PC-3 (cell line): ENCODE measurements at regions not wholly inside any gene's neighbourhood (a gene's known extent, or its start where the extent isn't known, plus 50 kb on each side); places are given as distances from the start of the nearest gene placed in this dataset.
"Not testable (repeated sequence)": the region's sequence is repeated elsewhere in the genome, so short reads cannot be mapped to it uniquely, and the experiment has no call there.

Source experiments
- ATAC-seq: fragments of 200-7000 bp; cut with Tn5 transposase; 2 replicates; pipeline ENCODE4 v1.9.1; 2020; ENCODE audit warnings: mild to moderate bottlenecking, moderate library complexity
- BruUV-seq: library from RNA; stranded (reverse); fragments of 400-500 nt; replicated peaks from 2 replicates; lab custom pipeline; 2021; lab: Mats Ljungman, UMichigan
- CTCF ChIA-PET: fragments of 300-600 bp; sonication (Branson Sonifier 250); formaldehyde crosslinking; loops from one replicate; lab custom pipeline; 2022; ENCODE audit warnings: antibody characterized with exemption; lab: Charles Lee
- POLR2A ChIA-PET: fragments of 300-600 bp; sonication (Branson Sonifier 250); formaldehyde crosslinking; loops from one replicate; lab custom pipeline; 2022; ENCODE audit warnings: antibody characterized with exemption; ENCODE audit not compliant: unreplicated experiment; lab: Charles Lee
- DNase-seq: peaks from one replicate; pipeline ENCODE4 v3.0.0-alpha.2; 2015
- H2AFZ ChIP-seq: fragments of 300-600 bp; sonication (generic); 2 replicates; pipeline ENCODE4 v1.6.0; 2016; ENCODE audit warnings: antibody characterized with exemption, low read length
- H3F3A ChIP-seq: fragments of 300-600 bp; sonication (generic); one replicate; pipeline ENCODE4 v1.6.0; 2017; ENCODE audit warnings: antibody characterized with exemption, low read length, control low read depth, mild to moderate bottlenecking; ENCODE audit not compliant: unreplicated experiment
- H3K27ac ChIP-seq: fragments of 300-600 bp; sonication (generic); 2 replicates; pipeline ENCODE4 v1.5.1; 2016; ENCODE audit warnings: mild to moderate bottlenecking, low read length
- H3K27me3 ChIP-seq: fragments of 300-600 bp; sonication (generic); 2 replicates; pipeline ENCODE4 v1.6.1; 2016; ENCODE audit warnings: low read length, mixed read lengths
- H3K36me3 ChIP-seq: fragments of 300-600 bp; sonication (generic); 2 replicates; pipeline ENCODE4 v1.6.1; 2016; ENCODE audit warnings: low read depth, mixed run types, low read length, mixed read lengths
- H3K4me1 ChIP-seq: fragments of 300-600 bp; sonication (generic); 2 replicates; pipeline ENCODE4 v1.5.1; 2016; ENCODE audit warnings: low read length; ENCODE audit not compliant: insufficient read depth
- H3K4me2 ChIP-seq: fragments of 300-600 bp; sonication (generic); 2 replicates; pipeline ENCODE4 v1.6.0; 2016; ENCODE audit warnings: low read length
- H3K4me3 ChIP-seq: fragments of 300-600 bp; sonication (generic); 2 replicates; pipeline ENCODE4 v1.5.1; 2016; ENCODE audit warnings: mild to moderate bottlenecking, low read length, mixed read lengths
- H3K79me2 ChIP-seq: fragments of 300-600 bp; sonication (generic); 2 replicates; pipeline ENCODE4 v1.6.1; 2017; ENCODE audit warnings: low read length, mixed read lengths
- H3K9ac ChIP-seq: fragments of 300-600 bp; sonication (generic); 2 replicates; pipeline ENCODE4 v1.6.0; 2016; ENCODE audit warnings: mild to moderate bottlenecking, low read length
- H3K9me2 ChIP-seq: fragments of 300-600 bp; sonication (generic); replicated peaks from 2 replicates; pipeline ENCODE4 v1.6.1; 2016; ENCODE audit warnings: mixed run types, low read length, mixed read lengths
- H3K9me3 ChIP-seq: fragments of 300-600 bp; sonication (generic); 2 replicates; pipeline ENCODE4 v1.6.1; 2016; ENCODE audit warnings: low read length, mixed read lengths
- H4K20me1 ChIP-seq: fragments of 300-600 bp; sonication (generic); 2 replicates; pipeline ENCODE4 v1.6.1; 2016; ENCODE audit warnings: low read length, mixed read lengths
- EZH2 ChIP-seq: fragments of 300-600 bp; sonication (generic); IDR thresholded peaks from one replicate; pipeline ENCODE4 v1.6.1; 2017; ENCODE audit warnings: antibody characterized with exemption, mild to moderate bottlenecking, low read length; ENCODE audit not compliant: unreplicated experiment
- EZH2phosphoT487 ChIP-seq: fragments of 300-600 bp; sonication (generic); IDR thresholded peaks from 2 replicates; pipeline ENCODE4 v1.6.1; 2018; ENCODE audit warnings: mild to moderate bottlenecking, antibody characterized with exemption, low read length, borderline replicate concordance
- intact Hi-C: fragments of 100-400 bp; cut with micrococcal nuclease; formaldehyde crosslinking; loops from 2 replicates; pipeline ENCODE4 v1.9.0; 2023
- TF ChIP-seq, protein P1 (sequence below): fragments of 300-600 bp; sonication (generic); conservative IDR thresholded peaks from 2 replicates; pipeline ENCODE4 v1.5.1; 2017; ENCODE audit warnings: antibody characterized with exemption, low read depth, mild to moderate bottlenecking, low read length

DNA sequence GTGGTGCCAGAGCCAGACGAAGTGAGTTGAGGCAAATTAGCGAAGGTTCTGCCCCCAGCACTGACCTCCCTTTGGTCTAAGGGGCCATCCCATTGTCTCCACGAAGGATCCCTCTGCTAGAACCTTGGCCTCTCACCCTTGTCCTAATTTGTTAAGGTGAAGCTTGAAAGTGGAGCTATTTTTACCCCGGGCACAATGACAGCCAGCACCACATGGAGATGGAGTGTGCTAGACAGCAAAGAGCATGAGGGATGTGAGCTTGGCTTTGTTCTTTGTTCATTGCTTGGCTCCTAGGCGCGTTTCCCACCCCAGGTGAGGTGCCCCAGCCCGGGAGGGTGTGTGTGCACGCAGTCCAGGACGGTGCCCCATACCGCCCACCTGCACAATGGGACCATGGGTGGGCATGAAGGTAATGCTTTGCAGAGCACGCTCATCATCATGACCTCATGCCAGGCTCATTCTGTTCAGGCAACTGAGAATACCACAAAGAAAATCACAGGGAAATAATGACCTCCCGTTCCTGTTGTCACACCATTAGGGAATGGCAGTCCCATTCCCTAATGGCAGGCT, 361.0 kb upstream of the FZD8 start:
- TF ChIP-seq EZH2, result no peak
- TF ChIP-seq, protein P1, sequence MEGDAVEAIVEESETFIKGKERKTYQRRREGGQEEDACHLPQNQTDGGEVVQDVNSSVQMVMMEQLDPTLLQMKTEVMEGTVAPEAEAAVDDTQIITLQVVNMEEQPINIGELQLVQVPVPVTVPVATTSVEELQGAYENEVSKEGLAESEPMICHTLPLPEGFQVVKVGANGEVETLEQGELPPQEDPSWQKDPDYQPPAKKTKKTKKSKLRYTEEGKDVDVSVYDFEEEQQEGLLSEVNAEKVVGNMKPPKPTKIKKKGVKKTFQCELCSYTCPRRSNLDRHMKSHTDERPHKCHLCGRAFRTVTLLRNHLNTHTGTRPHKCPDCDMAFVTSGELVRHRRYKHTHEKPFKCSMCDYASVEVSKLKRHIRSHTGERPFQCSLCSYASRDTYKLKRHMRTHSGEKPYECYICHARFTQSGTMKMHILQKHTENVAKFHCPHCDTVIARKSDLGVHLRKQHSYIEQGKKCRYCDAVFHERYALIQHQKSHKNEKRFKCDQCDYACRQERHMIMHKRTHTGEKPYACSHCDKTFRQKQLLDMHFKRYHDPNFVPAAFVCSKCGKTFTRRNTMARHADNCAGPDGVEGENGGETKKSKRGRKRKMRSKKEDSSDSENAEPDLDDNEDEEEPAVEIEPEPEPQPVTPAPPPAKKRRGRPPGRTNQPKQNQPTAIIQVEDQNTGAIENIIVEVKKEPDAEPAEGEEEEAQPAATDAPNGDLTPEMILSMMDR, result no peak
- no peak for TF ChIP-seq EZH2phosphoT487
- intact Hi-C loops, result no loop called here

DNA sequence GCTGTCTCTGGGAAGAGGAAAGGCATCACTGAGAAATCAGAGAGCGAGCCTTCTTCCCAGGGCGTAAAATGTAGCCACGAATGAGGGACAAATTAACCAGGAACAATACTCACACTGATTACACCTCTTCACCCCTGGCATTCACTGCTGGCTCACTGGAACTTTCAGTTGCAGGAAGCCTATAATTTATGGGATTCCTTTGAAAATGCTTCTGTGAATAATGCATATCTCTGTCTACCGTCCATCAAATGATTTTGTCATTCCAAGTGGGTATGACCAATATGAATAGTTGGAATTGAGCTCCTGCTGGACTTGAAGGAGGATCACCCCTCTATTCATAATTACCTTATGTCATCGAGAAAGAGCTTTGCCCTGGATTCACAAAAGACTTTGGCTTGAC, 360.3 kb upstream of the FZD8 start:
- no peaks in the 10 kb centered on the region for H3F3A ChIP-seq
- H3K9me2 ChIP-seq, result no peaks in the 10 kb centered on the region
- intact Hi-C loops, result no loop called here
- no peaks in the 10 kb centered on the region for H3K27me3 ChIP-seq
- ATAC-seq (no peak), DNase-seq (no peak)
- H3K4me2 ChIP-seq, result no peak overlapping the region
- no peak overlapping the region for H3K27ac ChIP-seq
- CTCF ChIA-PET, result no interaction called here
- H4K20me1 ChIP-seq, result no peaks in the 10 kb centered on the region
- H3K4me1 ChIP-seq, result no peaks in the 10 kb centered on the region
- H2AFZ ChIP-seq, result no peak overlapping the region
- H3K79me2 ChIP-seq, result no peaks in the 10 kb centered on the region
- no TSS peak for BruUV-seq
- POLR2A ChIA-PET, result no interaction called here
- H3K9ac ChIP-seq, result no peak overlapping the region
- no peak overlapping the region for H3K4me3 ChIP-seq
- TF ChIP-seq, protein P1, result no peak
- TF ChIP-seq EZH2, result no peak
- no peak for TF ChIP-seq EZH2phosphoT487
- no peaks in the 10 kb centered on the region for H3K9me3 ChIP-seq
- no peaks in the 10 kb centered on the region for H3K36me3 ChIP-seq

More for the DNA sequence above, 361.0 kb upstream of the FZD8 start:
- no peaks in the 10 kb centered on the region for H3K36me3 ChIP-seq
- no peaks in the 10 kb centered on the region for H3K9me2 ChIP-seq
- H3K4me3 ChIP-seq, result no peak overlapping the region
- no peaks in the 10 kb centered on the region for H4K20me1 ChIP-seq
- no peaks in the 10 kb centered on the region for H3F3A ChIP-seq
- no peaks in the 10 kb centered on the region for H3K4me1 ChIP-seq
- ChIA-PET POLR2A (no interaction called here), CTCF (no interaction called here)
- ATAC-seq (no peak), DNase-seq (no peak)
- H3K4me2 ChIP-seq, result no peak overlapping the region
- no peaks in the 10 kb centered on the region for H3K79me2 ChIP-seq
- H3K9me3 ChIP-seq, result no peaks in the 10 kb centered on the region
- no peak overlapping the region for H2AFZ ChIP-seq
- no peak overlapping the region for H3K9ac ChIP-seq
- no peaks in the 10 kb centered on the region for H3K27me3 ChIP-seq
- no TSS peak for BruUV-seq
- no peak overlapping the region for H3K27ac ChIP-seq

DNA sequence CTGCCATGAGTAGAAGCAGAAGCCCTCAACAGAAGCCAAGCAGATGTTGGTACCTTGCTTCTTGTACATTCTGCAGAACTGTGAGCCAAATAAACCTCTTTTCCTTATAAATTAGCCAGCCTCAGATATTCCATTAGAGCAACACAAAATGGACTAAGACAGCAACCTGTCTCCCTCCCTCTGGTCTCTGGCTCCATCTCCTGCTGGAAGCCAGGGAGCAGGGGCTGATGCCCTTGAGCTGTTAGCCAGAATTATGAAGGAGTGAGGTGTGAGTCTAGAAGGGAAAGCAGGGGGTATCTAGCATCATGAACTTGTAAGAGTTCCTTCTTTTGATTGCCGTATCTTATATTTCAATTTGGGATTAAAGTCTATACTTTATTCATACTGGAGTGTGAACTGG, 358.7 kb upstream of the FZD8 start:
- H3K27me3 ChIP-seq, DNase-seq, H3K9me2 ChIP-seq, H3K79me2 ChIP-seq, POLR2A ChIA-PET, H3K36me3 ChIP-seq, intact Hi-C loops, H3K4me2 ChIP-seq, H2AFZ ChIP-seq, ATAC-seq, H3K9ac ChIP-seq, H3K4me1 ChIP-seq, H3K4me3 ChIP-seq, H4K20me1 ChIP-seq, H3F3A ChIP-seq, H3K9me3 ChIP-seq, BruUV-seq, H3K27ac ChIP-seq: not testable (repeated sequence)
- CTCF ChIA-PET, result interaction anchor here (1.0 kb wide), 1 partner anchor 779 kb away, joined by 3 read pairs; no protein-coding TSS in a partner anchor
